Activated CD4-positive, alpha-beta T cell treated with anti-CD3 and anti-CD28 coated beads, Interleukin-2, amount 10 ng/mL, durations not matched to agents 24 days and 14 days (primary cell): ENCODE measurements at regions not wholly inside any gene's neighbourhood (a gene's known extent, or its start where the extent isn't known, plus 50 kb on each side); places are given as distances from the start of the nearest gene placed in this dataset.

Experiments used
- DNase-seq: peaks from one replicate; pipeline ENCODE4 v3.0.0; 2022
- H3K27ac Mint-ChIP-seq: one replicate; pipeline ENCODE4 v1.8.0; 2022; ENCODE audit warnings: mild to moderate bottlenecking, mixed read lengths
- H3K27me3 Mint-ChIP-seq: one replicate; pipeline ENCODE4 v1.8.0; 2022; ENCODE audit warnings: mixed read lengths
- H3K36me3 Mint-ChIP-seq: one replicate; pipeline ENCODE4 v1.8.0; 2022; ENCODE audit warnings: low read depth, mild to moderate bottlenecking, mixed read lengths
- H3K4me1 Mint-ChIP-seq: one replicate; pipeline ENCODE4 v1.8.0; 2021; ENCODE audit warnings: mixed read lengths
- H3K4me3 Mint-ChIP-seq: one replicate; pipeline ENCODE4 v1.8.0; 2022; ENCODE audit warnings: mild to moderate bottlenecking, moderate library complexity, mixed read lengths
- H3K9me3 Mint-ChIP-seq: one replicate; pipeline ENCODE4 v1.8.0; 2021; ENCODE audit warnings: mixed read lengths
- intact Hi-C: fragments of 100-400 bp; cut with micrococcal nuclease; formaldehyde crosslinking; loops from one replicate; pipeline ENCODE4 v1.15.1; 2023

- H3K27me3 Mint-ChIP-seq = peaks cover 27% of the 10 kb centered on the region
- DNase-seq = no peak
- no peaks in the 10 kb centered on the region for H3K36me3 Mint-ChIP-seq
- no peaks in the 10 kb centered on the region for H3K9me3 Mint-ChIP-seq
- no peaks in the 10 kb centered on the region for H3K4me1 Mint-ChIP-seq
- no peak overlapping the region for H3K4me3 Mint-ChIP-seq
- intact Hi-C loops = no loop called here
- no peak overlapping the region for H3K27ac Mint-ChIP-seq
Observed at GRCh38 chr6:14031516-14031915, 86.1 kb upstream of the CD83 start.

- no peak for DNase-seq
- peaks cover 8% of the 10 kb centered on the region for H3K4me1 Mint-ChIP-seq
- no peak overlapping the region for H3K27ac Mint-ChIP-seq
- no peak overlapping the region for H3K4me3 Mint-ChIP-seq
- peaks cover 24% of the 10 kb centered on the region for H3K27me3 Mint-ChIP-seq
- no peaks in the 10 kb centered on the region for H3K9me3 Mint-ChIP-seq
- H3K36me3 Mint-ChIP-seq = no peaks in the 10 kb centered on the region
- intact Hi-C loops = no loop called here
Observed at GRCh38 chr6:14035071-14035847, 82.3 kb upstream of the CD83 start.

- intact Hi-C loops = no loop called here
- no peak overlapping the region for H3K27ac Mint-ChIP-seq
- no peak for DNase-seq
- peaks cover 24% of the 10 kb centered on the region for H3K27me3 Mint-ChIP-seq
- H3K9me3 Mint-ChIP-seq = no peaks in the 10 kb centered on the region
- H3K4me1 Mint-ChIP-seq = peaks cover 8% of the 10 kb centered on the region
- no peaks in the 10 kb centered on the region for H3K36me3 Mint-ChIP-seq
- H3K4me3 Mint-ChIP-seq = no peak overlapping the region
Observed at GRCh38 chr6:14035874-14036273, 81.7 kb upstream of the CD83 start.

GRCh38 chr6:14036911-14037310 is 80.7 kb upstream of the CD83 start:
- no peak overlapping the region for H3K27ac Mint-ChIP-seq
- no peaks in the 10 kb centered on the region for H3K9me3 Mint-ChIP-seq
- intact Hi-C loops = no loop called here
- H3K4me3 Mint-ChIP-seq = no peak overlapping the region
- peaks cover 24% of the 10 kb centered on the region for H3K27me3 Mint-ChIP-seq
- H3K4me1 Mint-ChIP-seq = peaks cover 8% of the 10 kb centered on the region
- no peaks in the 10 kb centered on the region for H3K36me3 Mint-ChIP-seq
- DNase-seq = no peak

GRCh38 chr6:14037402-14038277 is 79.9 kb upstream of the CD83 start:
- Mint-ChIP-seq H3K27ac (no peak overlapping the region), H3K27me3 (peaks cover 26% of the 10 kb centered on the region)

GRCh38 chr6:14038467-14039437 is 78.8 kb upstream of the CD83 start:
- intact Hi-C loops = no loop called here
- no peak for DNase-seq
- H3K4me3 Mint-ChIP-seq = no peak overlapping the region
- peaks cover 8% of the 10 kb centered on the region for H3K4me1 Mint-ChIP-seq
- H3K27ac Mint-ChIP-seq = no peak overlapping the region
- no peaks in the 10 kb centered on the region for H3K36me3 Mint-ChIP-seq
- H3K9me3 Mint-ChIP-seq = no peaks in the 10 kb centered on the region
- H3K27me3 Mint-ChIP-seq = peaks cover 28% of the 10 kb centered on the region

More at GRCh38 chr6:14037402-14038277, 79.9 kb upstream of the CD83 start:
- Mint-ChIP-seq H3K4me3 (no peak overlapping the region), H3K9me3 (no peaks in the 10 kb centered on the region), H3K36me3 (no peaks in the 10 kb centered on the region), H3K4me1 (peaks cover 8% of the 10 kb centered on the region)
- intact Hi-C loops = no loop called here
- no peak for DNase-seq

GRCh38 chr6:14040042-14040441 is 77.5 kb upstream of the CD83 start:
- H3K9me3 Mint-ChIP-seq = no peaks in the 10 kb centered on the region
- DNase-seq = no peak
- intact Hi-C loops = loop anchor here (5.0 kb wide), 1 partner anchor 118 kb away; the partner anchor contains the start of gene RNF182
- no peak overlapping the region for H3K27ac Mint-ChIP-seq
- H3K36me3 Mint-ChIP-seq = no peaks in the 10 kb centered on the region
- no peak overlapping the region for H3K4me3 Mint-ChIP-seq
- peaks cover 23% of the 10 kb centered on the region for H3K27me3 Mint-ChIP-seq
- peaks cover 8% of the 10 kb centered on the region for H3K4me1 Mint-ChIP-seq

GRCh38 chr6:14046476-14047068 is 71.0 kb upstream of the CD83 start:
- intact Hi-C loops = loop anchor here (1.0 to 2.0 kb wide), 3 partner anchors 20 to 251 kb away; no protein-coding TSS in a partner anchor
- Mint-ChIP-seq H3K27ac (no peak overlapping the region), H3K4me1 (peaks cover 3% of the 10 kb centered on the region), H3K27me3 (peaks cover 35% of the 10 kb centered on the region), H3K4me3 (no peak overlapping the region), H3K9me3 (no peaks in the 10 kb centered on the region), H3K36me3 (no peaks in the 10 kb centered on the region)
- peak; percentile 82 for DNase-seq

DNA sequence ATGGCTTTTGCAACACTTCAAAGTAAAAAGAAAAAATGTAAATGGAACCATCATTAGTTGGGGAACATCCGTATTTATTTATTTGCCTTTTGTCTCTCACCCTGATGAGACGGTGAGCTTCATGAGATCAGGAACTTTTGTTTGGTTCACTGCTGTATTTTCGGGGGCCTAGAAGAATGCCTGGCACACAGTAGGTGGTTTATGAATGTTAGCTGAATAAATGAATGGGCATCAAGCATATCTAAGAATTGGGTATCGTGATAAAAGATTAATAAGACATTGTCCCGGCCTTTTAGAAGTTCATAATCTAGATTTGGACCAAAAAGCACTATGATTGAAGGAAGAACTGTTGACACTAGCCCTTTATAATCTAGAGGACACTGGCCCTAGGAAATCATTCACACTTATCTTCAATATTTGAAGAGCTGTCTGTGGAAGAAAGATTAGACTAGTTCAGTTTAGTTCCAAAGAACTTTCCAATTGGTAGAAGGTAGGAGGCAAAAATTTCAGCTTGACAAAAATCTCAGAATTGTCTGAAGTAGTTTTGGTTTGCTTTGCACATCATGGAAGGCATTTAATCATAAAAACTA is 70.3 kb upstream of the CD83 start:
- Mint-ChIP-seq H3K36me3 (no peaks in the 10 kb centered on the region), H3K9me3 (no peaks in the 10 kb centered on the region)
- intact Hi-C loops = loop anchor here (2.0 kb wide), 2 partner anchors 20 to 138 kb away; no protein-coding TSS in a partner anchor

GRCh38 chr6:14048837-14049236 is 68.7 kb upstream of the CD83 start:
- peaks cover 32% of the 10 kb centered on the region for H3K27me3 Mint-ChIP-seq
- H3K27ac Mint-ChIP-seq = no peak overlapping the region
- H3K36me3 Mint-ChIP-seq = no peaks in the 10 kb centered on the region
- peaks cover 3% of the 10 kb centered on the region for H3K4me1 Mint-ChIP-seq
- no peak for DNase-seq
- intact Hi-C loops = no loop called here
- no peaks in the 10 kb centered on the region for H3K9me3 Mint-ChIP-seq
- H3K4me3 Mint-ChIP-seq = no peak overlapping the region

More for the DNA sequence above, 70.3 kb upstream of the CD83 start:
- no peak for DNase-seq
- Mint-ChIP-seq H3K27ac (no peak overlapping the region), H3K27me3 (peaks cover 37% of the 10 kb centered on the region), H3K4me1 (peaks cover 3% of the 10 kb centered on the region), H3K4me3 (no peak overlapping the region)

GRCh38 chr6:14051355-14051754 is 66.2 kb upstream of the CD83 start:
- DNase-seq = no peak
- Mint-ChIP-seq H3K27ac (no peak overlapping the region), H3K4me1 (peaks cover 3% of the 10 kb centered on the region), H3K36me3 (no peaks in the 10 kb centered on the region), H3K9me3 (no peaks in the 10 kb centered on the region), H3K27me3 (peaks cover 31% of the 10 kb centered on the region), H3K4me3 (no peak overlapping the region)
- intact Hi-C loops = no loop called here

DNA sequence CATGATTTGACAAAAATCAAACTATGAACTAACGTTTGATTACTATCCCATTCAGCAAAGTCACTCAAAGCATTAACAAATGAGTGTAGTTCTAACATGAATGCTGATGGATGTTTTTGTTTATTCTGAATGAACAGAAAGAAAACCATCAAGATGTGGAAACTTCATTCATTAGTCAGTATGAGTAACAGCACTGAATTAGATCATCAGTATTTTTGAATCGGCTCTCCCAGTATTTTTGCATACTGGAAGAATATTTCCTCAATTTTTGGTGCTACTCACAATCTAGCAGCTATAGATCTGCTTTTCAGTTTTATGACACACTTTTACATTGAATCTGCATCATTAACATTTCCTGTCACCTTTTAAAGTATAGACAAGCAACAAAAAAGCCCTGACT is 63.8 kb upstream of the CD83 start:
- no peaks in the 10 kb centered on the region for H3K9me3 Mint-ChIP-seq
- H3K27ac Mint-ChIP-seq = no peak overlapping the region
- intact Hi-C loops = no loop called here
- no peak overlapping the region for H3K4me3 Mint-ChIP-seq
- H3K36me3 Mint-ChIP-seq = no peaks in the 10 kb centered on the region
- peaks cover 27% of the 10 kb centered on the region for H3K27me3 Mint-ChIP-seq
- H3K4me1 Mint-ChIP-seq = no peaks in the 10 kb centered on the region
- DNase-seq = no peak

DNA sequence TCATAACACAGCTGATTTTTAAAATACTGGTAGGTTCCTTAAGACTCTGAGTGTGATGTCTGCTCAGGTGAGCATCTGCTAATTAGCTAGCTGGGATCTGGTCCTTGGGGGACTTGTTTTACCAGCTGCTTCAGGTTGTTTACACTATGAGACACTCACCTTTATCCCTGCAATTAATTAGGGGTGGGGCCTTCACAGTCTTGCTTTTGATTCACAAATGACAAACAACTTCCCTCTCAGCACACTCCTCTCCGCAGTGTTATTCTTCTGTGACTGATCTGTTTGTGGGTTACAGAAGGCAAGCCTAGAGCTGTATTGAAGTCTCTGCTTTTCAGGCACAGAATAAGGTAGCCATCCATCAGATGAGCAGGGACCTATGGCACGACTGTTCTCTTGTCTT is 62.0 kb upstream of the CD83 start:
- intact Hi-C loops = no loop called here
- Mint-ChIP-seq H3K9me3 (no peaks in the 10 kb centered on the region), H3K4me3 (no peak overlapping the region), H3K4me1 (no peaks in the 10 kb centered on the region), H3K27ac (no peak overlapping the region), H3K27me3 (peaks cover 28% of the 10 kb centered on the region), H3K36me3 (no peaks in the 10 kb centered on the region)
- DNase-seq = no peak
